ENCODE measurements at regions not wholly inside any gene's neighbourhood (a gene's known extent, or its start where the extent isn't known, plus 50 kb on each side); places are given as distances from the start of the nearest gene placed in this dataset.

DNA sequence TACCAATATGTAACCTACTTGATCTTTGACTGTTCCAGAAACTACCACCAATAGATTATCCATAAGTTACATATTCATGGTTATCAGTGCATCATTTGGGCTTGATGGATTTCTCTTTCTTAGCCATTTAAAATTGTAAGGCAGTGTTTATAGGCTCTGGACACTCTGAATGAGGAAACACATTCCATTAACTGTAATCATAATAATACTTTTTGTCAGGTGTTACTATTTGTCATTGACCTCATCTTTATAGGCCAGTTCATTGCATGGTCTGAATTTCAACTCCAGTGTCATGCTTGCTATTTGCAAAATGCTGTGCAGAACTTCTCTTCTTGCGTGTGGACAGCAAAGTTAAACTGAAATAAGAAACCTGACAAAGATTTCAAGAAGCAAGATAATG, 1340.2 kb upstream of the ZEB2 start:
- TF ChIP-seq POLR2A (IDR thresholded peaks at IDR 0.05) (no peak), POLR2AphosphoS5 (IDR thresholded peaks at IDR 0.05) (no peak)
- TF ChIP-seq, protein P1, sequence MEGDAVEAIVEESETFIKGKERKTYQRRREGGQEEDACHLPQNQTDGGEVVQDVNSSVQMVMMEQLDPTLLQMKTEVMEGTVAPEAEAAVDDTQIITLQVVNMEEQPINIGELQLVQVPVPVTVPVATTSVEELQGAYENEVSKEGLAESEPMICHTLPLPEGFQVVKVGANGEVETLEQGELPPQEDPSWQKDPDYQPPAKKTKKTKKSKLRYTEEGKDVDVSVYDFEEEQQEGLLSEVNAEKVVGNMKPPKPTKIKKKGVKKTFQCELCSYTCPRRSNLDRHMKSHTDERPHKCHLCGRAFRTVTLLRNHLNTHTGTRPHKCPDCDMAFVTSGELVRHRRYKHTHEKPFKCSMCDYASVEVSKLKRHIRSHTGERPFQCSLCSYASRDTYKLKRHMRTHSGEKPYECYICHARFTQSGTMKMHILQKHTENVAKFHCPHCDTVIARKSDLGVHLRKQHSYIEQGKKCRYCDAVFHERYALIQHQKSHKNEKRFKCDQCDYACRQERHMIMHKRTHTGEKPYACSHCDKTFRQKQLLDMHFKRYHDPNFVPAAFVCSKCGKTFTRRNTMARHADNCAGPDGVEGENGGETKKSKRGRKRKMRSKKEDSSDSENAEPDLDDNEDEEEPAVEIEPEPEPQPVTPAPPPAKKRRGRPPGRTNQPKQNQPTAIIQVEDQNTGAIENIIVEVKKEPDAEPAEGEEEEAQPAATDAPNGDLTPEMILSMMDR (IDR thresholded peaks at IDR 0.05), result no peak
